GM12872 (cell line): ENCODE measurements at regions not wholly inside any gene's neighbourhood (a gene's known extent, or its start where the extent isn't known, plus 50 kb on each side); places are given as distances from the start of the nearest gene placed in this dataset.

Experiments
- CTCF ChIP-seq: IDR thresholded peaks from 3 replicates; pipeline ENCODE4 v1.5.1; 2011; ENCODE audit warnings: low read depth, mild to moderate bottlenecking, low read length, moderate library complexity; ENCODE audit not compliant: insufficient read depth

- no peak for TF ChIP-seq CTCF
Measured at GRCh38 chr5:105088102-105088501, 1525.5 kb upstream of the NUDT12 start.

GRCh38 chr5:105057893-105058292 lies 1495.3 kb upstream of the NUDT12 start:
- TF ChIP-seq CTCF, result no peak

DNA sequence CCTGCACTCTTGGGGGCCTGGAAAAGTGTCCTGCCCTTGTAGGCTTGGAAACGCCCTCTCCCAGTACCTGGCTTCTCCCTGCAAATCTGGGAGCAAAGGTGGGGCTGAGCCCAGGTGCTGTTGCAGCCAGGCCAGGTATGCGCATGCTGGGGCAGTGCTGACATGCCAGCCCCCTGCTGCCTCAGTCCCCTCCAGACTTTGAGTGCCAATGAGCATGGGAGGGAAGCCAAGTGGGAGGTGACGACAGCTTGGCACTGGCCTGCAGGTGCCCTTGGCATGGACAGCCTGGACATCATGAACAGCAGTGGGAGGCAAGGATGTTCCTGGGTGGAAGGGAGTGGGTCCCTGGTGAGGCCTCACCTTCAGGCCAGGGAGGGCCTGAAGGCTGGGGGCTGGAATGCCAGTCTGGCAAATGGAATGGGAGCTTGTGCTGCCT lies 1494.4 kb upstream of the NUDT12 start:
- no peak for TF ChIP-seq CTCF

- TF ChIP-seq CTCF, result no peak
Measured at GRCh38 chr5:105054406-105054805, 1491.8 kb upstream of the NUDT12 start.

- no peak for TF ChIP-seq CTCF
Measured at GRCh38 chr5:105042623-105043022, 1480.0 kb upstream of the NUDT12 start.

GRCh38 chr5:105034401-105034763 lies 1471.8 kb upstream of the NUDT12 start:
- TF ChIP-seq CTCF, result no peak

GRCh38 chr5:105033637-105034400 lies 1471.2 kb upstream of the NUDT12 start:
- TF ChIP-seq CTCF, result no peak
